ENCODE measurements at regions not wholly inside any gene's neighbourhood (a gene's known extent, or its start where the extent isn't known, plus 50 kb on each side); places are given as distances from the start of the nearest gene placed in this dataset.

DNA sequence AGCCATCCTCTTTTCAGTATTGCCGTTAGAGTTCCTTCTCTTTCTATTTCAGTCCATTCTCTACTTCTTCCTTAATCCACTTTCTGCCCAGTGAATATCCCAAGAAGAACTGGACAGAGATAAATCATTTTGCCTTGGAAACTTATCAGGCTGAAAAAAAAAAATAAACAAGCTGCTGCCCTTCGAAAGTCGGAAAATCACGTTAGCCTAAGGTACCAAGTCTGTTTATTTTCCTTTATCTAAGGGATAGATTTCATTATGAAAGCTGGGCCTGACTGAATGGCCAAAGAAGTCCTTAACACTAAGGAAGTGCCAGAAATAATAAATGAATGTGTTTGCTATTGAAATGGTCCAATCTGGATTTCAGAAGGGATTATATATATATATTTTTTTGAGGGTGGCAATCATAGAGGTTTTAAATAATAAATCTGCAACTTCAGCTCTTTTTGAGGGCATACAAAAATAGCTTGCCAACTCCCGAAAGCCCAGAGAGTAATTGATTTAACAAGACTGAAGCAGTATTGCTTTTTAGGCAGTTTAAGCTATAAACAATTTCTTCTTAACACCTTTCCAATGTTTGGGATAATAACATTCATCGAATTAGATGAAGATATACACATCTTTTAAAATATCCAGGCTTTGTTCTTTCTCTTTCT is 127.0 kb upstream of the STMND1 start:
- Histone ChIP-seq H2AFZ (ENCODE audit: low read length, unreplicated experiment) (no peak overlapping the region), H3K36me3 (ENCODE audit: insufficient read depth, low read length) (no peaks in the 10 kb centered on the region), H3K27ac (ENCODE audit: low read depth, low read length) (no peak overlapping the region), H3K79me2 (ENCODE audit: control insufficient read depth, insufficient read depth, low read length, unreplicated experiment) (no peaks in the 10 kb centered on the region), H3K4me3 (ENCODE audit: low read depth, low read length) (no peak overlapping the region), H3K4me1 (ENCODE audit: control insufficient read depth, insufficient read depth, low read length, unreplicated experiment) (no peaks in the 10 kb centered on the region), H3K27me3 (ENCODE audit: insufficient read depth, low read length) (peaks cover 49% of the 10 kb centered on the region)

DNA sequence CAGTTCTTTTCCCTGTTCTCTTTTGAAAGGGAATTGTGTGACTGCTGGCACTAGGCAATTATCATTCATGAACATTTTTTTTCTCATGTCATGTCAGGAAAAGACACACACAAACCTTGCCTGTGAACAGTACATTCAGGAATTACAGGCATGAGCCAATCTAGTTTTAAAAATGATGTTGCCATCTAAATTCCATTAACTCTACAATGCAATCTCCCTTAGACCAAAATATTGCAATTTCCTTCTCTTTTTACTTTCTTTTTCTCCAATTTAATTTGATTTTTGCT is 127.5 kb upstream of the STMND1 start:
- Histone ChIP-seq H2AFZ (ENCODE audit: low read length, unreplicated experiment) (no peak overlapping the region), H3K27ac (ENCODE audit: low read depth, low read length) (no peak overlapping the region), H3K27me3 (ENCODE audit: insufficient read depth, low read length) (peaks cover 45% of the 10 kb centered on the region), H3K36me3 (ENCODE audit: insufficient read depth, low read length) (no peaks in the 10 kb centered on the region), H3K79me2 (ENCODE audit: control insufficient read depth, insufficient read depth, low read length, unreplicated experiment) (no peaks in the 10 kb centered on the region), H3K4me1 (ENCODE audit: control insufficient read depth, insufficient read depth, low read length, unreplicated experiment) (no peaks in the 10 kb centered on the region), H3K4me3 (ENCODE audit: low read depth, low read length) (no peak overlapping the region)

GRCh38 chr6:16973545-16974386 is 128.1 kb upstream of the STMND1 start:
- no peaks in the 10 kb centered on the region for H3K79me2 ChIP-seq (ENCODE audit: control insufficient read depth, insufficient read depth, low read length, unreplicated experiment)
- H3K4me3 ChIP-seq (ENCODE audit: low read depth, low read length), result no peak overlapping the region
- no peak overlapping the region for H3K27ac ChIP-seq (ENCODE audit: low read depth, low read length)
- peaks cover 40% of the 10 kb centered on the region for H3K27me3 ChIP-seq (ENCODE audit: insufficient read depth, low read length)
- H2AFZ ChIP-seq (ENCODE audit: low read length, unreplicated experiment), result no peak overlapping the region
- H3K36me3 ChIP-seq (ENCODE audit: insufficient read depth, low read length), result no peaks in the 10 kb centered on the region
- H3K4me1 ChIP-seq (ENCODE audit: control insufficient read depth, insufficient read depth, low read length, unreplicated experiment), result no peaks in the 10 kb centered on the region

DNA sequence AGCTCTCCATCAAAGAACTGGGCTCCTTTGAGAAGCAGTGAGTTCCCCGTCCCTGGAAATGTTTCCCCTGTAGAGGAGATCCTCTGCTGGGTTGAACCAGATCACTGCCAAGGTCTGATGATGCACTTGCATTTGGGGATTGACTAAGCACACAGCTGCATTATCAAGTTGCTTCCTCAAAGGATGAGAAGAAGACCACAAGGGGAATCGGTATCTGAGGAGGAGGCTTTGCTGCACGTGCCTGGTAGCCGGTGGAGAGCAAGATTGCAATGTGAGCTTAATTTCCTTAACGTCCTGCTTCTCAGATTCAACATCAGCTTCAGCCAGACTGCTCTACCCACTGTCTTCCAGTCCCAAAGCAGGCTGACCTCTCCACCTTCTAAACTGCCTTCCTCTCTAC is 128.8 kb upstream of the STMND1 start:
- no peak overlapping the region for H2AFZ ChIP-seq (ENCODE audit: low read length, unreplicated experiment)
- H3K27me3 ChIP-seq (ENCODE audit: insufficient read depth, low read length), result peaks cover 34% of the 10 kb centered on the region
- H3K79me2 ChIP-seq (ENCODE audit: control insufficient read depth, insufficient read depth, low read length, unreplicated experiment), result no peaks in the 10 kb centered on the region
- H3K4me1 ChIP-seq (ENCODE audit: control insufficient read depth, insufficient read depth, low read length, unreplicated experiment), result no peaks in the 10 kb centered on the region
- no peak overlapping the region for H3K4me3 ChIP-seq (ENCODE audit: low read depth, low read length)
- no peak overlapping the region for H3K27ac ChIP-seq (ENCODE audit: low read depth, low read length)
- no peaks in the 10 kb centered on the region for H3K36me3 ChIP-seq (ENCODE audit: insufficient read depth, low read length)

DNA sequence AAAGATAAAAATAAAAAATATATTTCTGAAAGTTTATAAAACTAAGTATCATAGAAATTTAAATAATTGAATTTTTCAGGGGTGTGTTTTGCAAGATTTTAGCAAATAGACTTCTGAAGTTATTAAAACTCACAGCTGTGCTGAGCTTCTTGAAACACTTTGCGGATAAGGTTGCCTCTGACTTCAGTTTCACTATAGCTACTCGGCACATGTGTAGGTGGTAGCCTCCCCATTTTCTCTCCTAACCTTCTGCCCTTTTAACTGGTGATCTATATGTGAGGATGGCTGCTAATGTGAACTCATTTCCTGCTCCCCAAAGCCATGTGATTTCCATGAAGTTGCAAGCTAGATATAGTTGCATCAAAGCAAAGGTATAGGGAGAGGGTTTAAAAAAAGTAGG is 129.3 kb upstream of the STMND1 start:
- Histone ChIP-seq H2AFZ (ENCODE audit: low read length, unreplicated experiment) (no peak overlapping the region), H3K27ac (ENCODE audit: low read depth, low read length) (no peak overlapping the region), H3K4me1 (ENCODE audit: control insufficient read depth, insufficient read depth, low read length, unreplicated experiment) (no peaks in the 10 kb centered on the region), H3K27me3 (ENCODE audit: insufficient read depth, low read length) (peaks cover 28% of the 10 kb centered on the region), H3K4me3 (ENCODE audit: low read depth, low read length) (no peak overlapping the region), H3K79me2 (ENCODE audit: control insufficient read depth, insufficient read depth, low read length, unreplicated experiment) (no peaks in the 10 kb centered on the region), H3K36me3 (ENCODE audit: insufficient read depth, low read length) (no peaks in the 10 kb centered on the region)

- peaks cover 7% of the 10 kb centered on the region for H3K4me1 ChIP-seq (ENCODE audit: control insufficient read depth, insufficient read depth, low read length, unreplicated experiment)
- H3K27me3 ChIP-seq (ENCODE audit: insufficient read depth, low read length), result peaks cover 14% of the 10 kb centered on the region; the same call in 1 of the 2 replicates
- H3K79me2 ChIP-seq (ENCODE audit: control insufficient read depth, insufficient read depth, low read length, unreplicated experiment), result no peaks in the 10 kb centered on the region
- H2AFZ ChIP-seq (ENCODE audit: low read length, unreplicated experiment), result no peak overlapping the region
- H3K4me3 ChIP-seq (ENCODE audit: low read depth, low read length), result no peak overlapping the region
- H3K36me3 ChIP-seq (ENCODE audit: insufficient read depth, low read length), result no peaks in the 10 kb centered on the region
- H3K27ac ChIP-seq (ENCODE audit: low read depth, low read length), result no peak overlapping the region
These were observed 131.9 kb upstream of the STMND1 start for GRCh38 chr6:16969699-16970655.

DNA sequence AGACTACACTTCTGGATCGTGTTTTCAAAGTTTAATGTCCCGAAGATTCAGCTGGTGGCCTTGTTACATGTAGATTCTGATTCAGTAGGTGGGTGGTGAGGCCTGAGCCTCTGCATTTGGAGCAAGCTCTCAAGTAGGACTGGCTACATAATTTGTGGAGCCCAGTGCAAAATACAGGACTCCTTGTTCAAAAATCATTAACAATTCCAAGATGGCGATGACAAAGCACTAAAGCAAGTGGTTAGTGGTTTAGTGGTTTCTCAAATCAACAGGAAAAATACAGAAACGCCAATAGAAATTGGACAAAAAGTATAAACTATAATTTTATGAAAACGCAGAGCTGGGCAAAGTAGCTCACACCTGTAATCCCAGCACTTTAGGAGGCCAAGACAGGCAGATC is 133.7 kb upstream of the STMND1 start:
- H3K36me3 ChIP-seq (ENCODE audit: insufficient read depth, low read length), result no peaks in the 10 kb centered on the region
- H2AFZ ChIP-seq (ENCODE audit: low read length, unreplicated experiment), result no peak overlapping the region
- peaks cover 6% of the 10 kb centered on the region; the same call in 1 of the 2 replicates for H3K27me3 ChIP-seq (ENCODE audit: insufficient read depth, low read length)
- no peak overlapping the region for H3K27ac ChIP-seq (ENCODE audit: low read depth, low read length)
- no peaks in the 10 kb centered on the region for H3K79me2 ChIP-seq (ENCODE audit: control insufficient read depth, insufficient read depth, low read length, unreplicated experiment)
- peaks cover 7% of the 10 kb centered on the region for H3K4me1 ChIP-seq (ENCODE audit: control insufficient read depth, insufficient read depth, low read length, unreplicated experiment)
- no peak overlapping the region for H3K4me3 ChIP-seq (ENCODE audit: low read depth, low read length)

GRCh38 chr6:16967470-16967817 is 134.4 kb upstream of the STMND1 start:
- Histone ChIP-seq H3K4me3 (ENCODE audit: low read depth, low read length) (no peak overlapping the region), H3K27ac (ENCODE audit: low read depth, low read length) (no peak overlapping the region), H3K27me3 (ENCODE audit: insufficient read depth, low read length) (no peaks in the 10 kb centered on the region), H3K4me1 (ENCODE audit: control insufficient read depth, insufficient read depth, low read length, unreplicated experiment) (peaks cover 7% of the 10 kb centered on the region), H2AFZ (ENCODE audit: low read length, unreplicated experiment) (no peak overlapping the region), H3K79me2 (ENCODE audit: control insufficient read depth, insufficient read depth, low read length, unreplicated experiment) (no peaks in the 10 kb centered on the region), H3K36me3 (ENCODE audit: insufficient read depth, low read length) (no peaks in the 10 kb centered on the region)

GRCh38 chr6:16966791-16967469 is 134.9 kb upstream of the STMND1 start:
- no peaks in the 10 kb centered on the region for H3K36me3 ChIP-seq (ENCODE audit: insufficient read depth, low read length)
- H3K27me3 ChIP-seq (ENCODE audit: insufficient read depth, low read length), result no peaks in the 10 kb centered on the region
- no peak overlapping the region for H3K27ac ChIP-seq (ENCODE audit: low read depth, low read length)
- H3K4me1 ChIP-seq (ENCODE audit: control insufficient read depth, insufficient read depth, low read length, unreplicated experiment), result peaks cover 8% of the 10 kb centered on the region
- H3K79me2 ChIP-seq (ENCODE audit: control insufficient read depth, insufficient read depth, low read length, unreplicated experiment), result no peaks in the 10 kb centered on the region
- no peak overlapping the region for H3K4me3 ChIP-seq (ENCODE audit: low read depth, low read length)
- H2AFZ ChIP-seq (ENCODE audit: low read length, unreplicated experiment), result no peak overlapping the region

- Histone ChIP-seq H3K27ac (ENCODE audit: low read depth, low read length) (no peak overlapping the region), H3K36me3 (ENCODE audit: insufficient read depth, low read length) (no peaks in the 10 kb centered on the region), H3K4me3 (ENCODE audit: low read depth, low read length) (no peak overlapping the region), H3K79me2 (ENCODE audit: control insufficient read depth, insufficient read depth, low read length, unreplicated experiment) (no peaks in the 10 kb centered on the region), H3K27me3 (ENCODE audit: insufficient read depth, low read length) (no peaks in the 10 kb centered on the region), H2AFZ (ENCODE audit: low read length, unreplicated experiment) (no peak overlapping the region), H3K4me1 (ENCODE audit: control insufficient read depth, insufficient read depth, low read length, unreplicated experiment) (peaks cover 19% of the 10 kb centered on the region)
These were observed 136.2 kb upstream of the STMND1 start for GRCh38 chr6:16965689-16966088.
